HG03439 (cell line): ENCODE measurements at regions not wholly inside any gene's neighbourhood (a gene's known extent, or its start where the extent isn't known, plus 50 kb on each side); places are given as distances from the start of the nearest gene placed in this dataset.

Experiments used
- ATAC-seq: cut with Tn5 transposase; IDR thresholded peaks from one replicate; pipeline ENCODE4 v1.9.1; 2021; ENCODE audit warnings: mild to moderate bottlenecking, moderate library complexity; ENCODE audit not compliant: unreplicated experiment

DNA sequence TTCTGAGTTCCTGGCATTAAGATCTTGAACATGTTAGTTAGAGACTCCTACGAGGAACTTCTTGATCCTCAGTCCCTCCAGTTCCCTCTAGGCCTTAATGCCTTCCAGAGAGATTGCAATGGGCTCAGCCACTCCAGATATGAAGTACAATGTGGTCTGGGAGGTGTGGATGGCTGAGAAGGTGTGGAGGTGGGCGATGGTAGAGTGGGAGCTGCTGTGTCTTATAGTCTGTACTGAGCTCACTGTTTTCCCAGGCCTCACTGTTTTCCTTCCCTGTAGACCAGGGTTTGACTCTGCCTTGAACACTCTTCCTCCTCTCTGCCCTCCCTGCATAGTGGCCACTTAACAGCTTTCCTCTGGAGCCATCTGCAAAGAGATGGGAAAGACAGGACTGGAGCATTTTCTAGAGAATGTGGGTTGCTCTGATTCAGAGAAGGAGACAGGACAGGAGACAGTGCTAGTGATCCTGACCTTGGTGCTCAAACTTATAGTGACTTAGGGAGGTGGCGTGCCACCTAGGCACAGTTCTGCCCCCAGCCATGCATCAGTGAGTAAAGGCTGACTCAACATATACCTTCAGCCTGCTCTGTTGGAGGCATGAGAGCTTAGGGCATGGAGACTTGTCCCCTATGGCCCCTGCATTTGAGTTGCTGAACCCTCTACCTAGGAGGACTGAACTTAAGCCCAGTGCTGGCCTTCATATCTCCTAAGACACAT is 129.7 kb downstream of the TDRD15 start:
- ATAC-seq = no peak

DNA sequence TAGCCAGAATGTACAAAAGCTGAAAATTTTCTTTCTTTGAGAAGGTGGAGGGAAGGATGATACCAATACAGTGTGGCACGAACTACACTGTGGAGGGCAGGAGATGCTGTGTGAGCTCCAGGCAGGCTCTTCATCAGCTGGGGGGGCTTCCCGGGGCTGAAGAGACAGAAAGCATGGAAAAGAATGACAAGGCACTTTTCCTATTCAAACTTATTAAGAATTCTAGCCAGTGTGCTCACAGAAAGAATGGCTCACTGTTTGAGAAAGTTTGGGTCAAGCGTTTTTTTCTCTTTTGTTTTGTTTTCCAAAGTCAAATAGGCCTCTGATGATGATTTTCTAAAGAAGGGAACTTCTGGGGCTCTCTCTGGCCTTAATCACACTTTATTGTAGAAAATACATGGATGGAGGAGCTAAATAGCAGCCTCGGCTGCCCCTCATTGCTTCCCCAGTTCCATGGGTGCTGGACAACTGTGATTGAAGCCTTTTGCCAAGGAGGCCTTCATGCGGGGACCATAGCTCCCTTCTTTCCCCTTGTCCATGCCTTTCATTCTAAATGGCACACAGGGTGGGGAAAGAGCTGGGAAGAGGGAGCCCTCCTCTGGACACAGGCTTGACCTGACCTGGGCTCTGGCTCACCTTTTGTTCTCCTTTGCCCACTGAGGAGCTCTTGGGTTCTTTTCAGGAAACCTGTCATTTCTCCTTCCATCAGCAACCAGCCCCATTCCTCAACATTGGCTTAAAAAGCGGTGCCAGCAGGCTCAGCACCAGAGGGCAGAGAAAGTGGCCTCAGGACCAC is 130.6 kb downstream of the TDRD15 start:
- ATAC-seq = no peak

DNA sequence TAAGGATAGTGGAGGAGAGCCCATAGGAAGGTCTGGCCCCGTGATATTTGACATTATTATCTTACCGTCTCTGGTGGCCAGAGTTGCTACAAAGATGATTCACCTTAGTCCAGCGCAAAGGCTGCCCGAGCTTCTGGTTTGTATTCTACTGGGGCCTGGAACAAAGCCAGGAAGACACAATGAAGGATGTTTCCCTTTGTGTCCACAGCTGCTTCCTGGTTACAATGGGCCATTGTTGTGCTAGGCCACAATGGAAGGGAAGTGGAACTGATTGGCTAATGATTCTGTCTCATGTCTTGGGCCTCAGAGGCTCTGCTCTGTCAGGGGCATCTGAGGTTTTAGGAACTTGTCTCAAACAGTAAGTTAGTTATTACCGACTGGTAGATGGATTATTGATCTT is 132.2 kb downstream of the TDRD15 start:
- ATAC-seq = no peak

DNA sequence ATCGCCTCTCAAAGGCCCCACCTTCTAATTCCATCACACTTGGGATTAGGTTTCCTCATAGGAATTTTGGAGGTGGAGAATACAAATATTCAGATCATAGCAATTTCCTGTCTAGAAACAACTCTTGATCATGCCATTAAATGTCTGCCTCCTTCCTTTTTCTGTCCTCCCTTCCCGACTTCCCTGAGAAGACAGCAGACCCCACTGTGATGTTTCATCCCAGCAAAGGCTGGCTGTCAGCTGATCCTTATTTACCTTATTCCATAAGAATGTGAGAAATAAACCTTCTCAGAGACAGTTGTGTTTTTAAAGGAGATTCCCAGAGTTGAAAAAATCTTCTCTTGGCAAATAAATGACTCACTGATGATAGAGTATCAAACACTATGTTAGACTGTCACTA is 133.9 kb downstream of the TDRD15 start:
- no peak for ATAC-seq

DNA sequence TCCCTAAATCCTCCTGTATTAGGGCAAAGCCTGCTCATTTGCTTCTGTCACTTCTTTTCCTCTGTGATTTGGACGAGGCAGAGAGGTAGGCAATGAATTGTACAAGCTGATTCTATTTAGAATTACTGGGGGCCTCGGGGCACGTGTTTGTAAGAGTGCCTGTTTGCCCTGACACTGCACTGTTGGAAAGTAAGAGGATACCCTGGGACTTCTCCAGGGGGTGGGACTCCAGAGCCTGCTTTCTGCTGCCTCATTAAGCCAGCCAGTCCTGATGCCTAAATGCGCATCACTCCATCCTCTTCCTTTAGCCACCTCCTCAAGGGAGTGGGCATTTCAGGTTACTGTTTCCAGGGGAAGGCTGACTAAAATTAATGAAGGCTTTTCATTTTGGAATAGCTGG is 134.3 kb downstream of the TDRD15 start:
- ATAC-seq = no peak

DNA sequence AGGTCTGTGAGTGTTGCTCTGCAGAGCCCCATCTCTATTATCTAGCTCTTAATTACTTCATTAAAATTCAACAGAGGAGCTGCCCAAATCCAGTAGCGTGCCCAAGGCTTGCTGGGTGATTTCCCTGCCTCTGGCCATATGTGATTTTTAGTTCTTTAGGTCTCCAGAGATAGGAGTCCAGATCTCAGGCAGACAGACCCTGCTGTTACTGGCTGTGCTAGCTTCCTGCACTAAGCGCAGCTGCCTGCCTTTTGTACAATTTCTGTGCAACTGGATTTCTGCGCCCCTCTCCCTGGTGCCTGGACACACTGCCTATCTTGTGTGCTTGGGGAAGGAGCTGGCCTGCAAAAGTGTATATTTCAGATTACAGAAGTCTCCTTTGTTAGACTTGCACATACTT is 136.5 kb downstream of the TDRD15 start:
- ATAC-seq = no peak

DNA sequence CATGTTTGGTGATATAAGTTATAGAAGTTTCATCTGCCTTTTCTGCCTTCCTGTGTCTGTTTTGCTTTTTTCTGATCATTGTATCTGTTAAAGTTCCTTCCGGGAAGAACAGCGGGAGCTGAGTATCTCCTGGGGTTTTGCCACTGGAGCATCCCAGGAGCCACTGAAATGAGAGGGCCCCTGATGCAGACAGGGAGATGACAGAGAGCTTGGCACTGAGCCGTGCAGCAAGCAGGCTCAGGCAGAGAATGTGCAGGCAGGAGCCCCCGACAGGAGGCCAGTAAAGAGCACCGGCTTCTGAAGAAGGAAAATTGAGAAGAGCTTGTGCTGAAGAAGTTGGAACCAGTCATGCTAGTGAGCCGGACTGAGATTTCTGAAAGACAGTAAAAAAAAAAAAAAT is 137.8 kb downstream of the TDRD15 start:
- ATAC-seq = no peak

DNA sequence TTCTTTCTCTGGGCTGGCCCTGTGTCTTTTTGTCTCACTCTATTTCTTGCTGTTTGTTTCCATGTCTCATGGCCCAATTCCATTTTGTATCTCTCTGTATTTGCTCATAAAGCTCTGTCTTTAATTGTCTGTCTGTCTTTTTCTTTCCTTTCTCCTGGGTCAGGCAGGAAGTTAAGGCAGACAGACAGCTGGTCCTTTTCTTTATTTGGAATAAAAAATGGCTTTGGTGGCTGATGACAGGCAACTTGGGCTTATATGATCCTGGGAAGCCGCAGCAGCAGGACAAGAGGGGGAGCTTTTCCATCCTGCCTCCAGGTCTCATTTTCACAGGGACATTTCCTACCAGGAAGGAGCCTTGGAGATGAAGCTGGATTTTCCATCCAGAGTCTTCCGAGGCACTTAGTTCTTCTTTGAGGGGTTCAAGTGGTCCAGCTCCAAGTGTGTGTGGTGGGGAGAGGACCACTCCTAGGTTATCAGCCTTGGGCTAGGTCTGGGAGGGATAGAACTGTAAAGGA is 138.7 kb downstream of the TDRD15 start:
- no peak for ATAC-seq

DNA sequence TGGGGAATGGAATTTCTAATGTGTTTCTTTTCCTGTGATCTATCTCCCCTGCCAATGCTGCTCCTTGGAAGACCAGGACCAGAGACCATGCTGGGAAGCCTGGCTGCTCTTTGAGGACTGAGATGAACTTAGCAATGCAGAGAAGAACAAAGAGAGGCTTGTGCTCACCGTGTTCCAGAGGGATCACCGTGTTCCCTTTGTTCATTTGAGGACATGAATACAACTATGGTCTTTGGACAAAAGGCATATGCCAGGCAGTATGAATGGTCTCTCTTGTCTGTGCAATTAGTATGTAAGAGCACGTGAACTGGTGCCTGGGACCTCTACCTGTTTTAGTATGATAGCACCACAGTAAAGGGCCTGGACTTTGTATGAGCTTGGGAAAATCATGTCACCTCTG is 139.9 kb downstream of the TDRD15 start:
- ATAC-seq = no peak

DNA sequence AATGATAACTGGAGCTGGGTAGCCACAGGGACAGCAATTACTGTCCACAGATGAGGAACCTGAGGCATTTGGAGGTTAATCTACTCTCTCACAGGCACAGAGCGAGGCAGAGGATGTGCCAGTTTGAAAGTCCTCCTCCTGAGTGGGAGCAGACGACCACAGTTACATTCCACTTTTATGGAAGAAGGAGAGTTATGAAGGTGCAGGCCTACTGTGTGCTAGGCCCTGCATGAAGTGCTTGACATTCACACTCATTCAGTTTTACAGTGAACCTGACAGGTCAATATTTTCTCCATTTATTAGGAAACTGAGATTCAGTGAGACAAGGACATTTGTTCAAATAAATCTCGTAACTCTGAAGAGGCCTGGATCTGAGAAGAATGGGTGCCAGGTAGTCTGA is 142.0 kb downstream of the TDRD15 start:
- ATAC-seq = no peak

DNA sequence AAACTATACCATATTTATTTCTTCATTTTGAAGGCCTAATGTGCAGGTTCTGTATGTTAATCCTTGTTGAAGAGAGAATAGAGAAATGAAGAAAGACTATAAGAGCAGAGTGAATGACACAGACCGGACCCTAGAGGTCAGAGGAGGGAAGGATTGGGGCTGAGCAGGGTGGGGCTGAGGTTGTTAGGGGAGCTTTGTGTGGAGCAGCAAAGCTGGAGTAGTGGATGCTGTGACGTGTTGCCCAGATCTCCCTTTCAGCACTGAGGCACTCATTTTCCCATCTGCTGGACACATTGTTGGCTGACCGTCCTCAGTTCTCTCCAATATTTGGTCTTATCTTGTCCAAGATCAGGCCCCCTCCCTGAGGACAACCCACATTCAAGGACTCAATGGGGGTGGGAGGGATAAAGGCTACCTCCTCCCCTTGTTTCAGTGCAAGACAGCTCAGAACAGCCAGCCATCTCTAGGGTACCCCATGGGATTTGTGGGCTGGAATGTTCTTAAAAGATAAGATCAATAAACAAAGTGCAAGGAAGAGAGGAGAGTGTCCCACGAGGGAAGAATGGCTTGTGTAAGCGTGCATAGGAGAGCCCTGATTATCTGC is 143.6 kb downstream of the TDRD15 start:
- no peak for ATAC-seq

DNA sequence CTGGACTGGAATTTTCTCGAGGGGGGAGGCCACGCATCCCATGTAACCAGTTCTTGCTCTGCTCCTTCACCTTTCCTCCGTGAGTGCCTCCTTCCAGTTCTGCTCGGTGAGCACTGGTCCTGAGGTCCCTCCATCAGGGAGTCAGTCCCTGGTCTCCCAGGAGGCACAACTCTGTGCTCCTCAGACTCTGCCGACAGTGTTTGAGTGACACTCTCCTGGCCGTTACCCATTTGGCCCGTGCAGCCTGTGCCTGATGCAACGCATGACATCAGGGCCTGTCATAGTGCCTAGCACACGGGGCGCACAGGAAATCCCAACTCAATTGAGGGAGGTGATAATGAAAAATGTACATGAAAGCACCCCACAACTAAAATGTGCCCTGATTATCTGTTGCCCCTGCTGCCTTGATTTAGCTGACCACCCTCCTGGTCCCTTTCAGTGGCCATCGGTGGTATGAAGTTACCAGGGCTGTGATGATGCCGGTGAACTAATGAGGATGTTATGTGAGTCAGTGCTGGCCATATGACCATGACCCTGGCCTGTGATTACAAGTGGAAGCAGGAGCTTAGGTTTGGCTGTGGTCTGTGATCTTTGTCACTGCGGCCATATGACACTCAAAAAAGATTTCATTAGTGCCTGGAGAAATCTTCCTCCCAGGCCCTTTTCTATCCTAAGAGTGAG is 144.6 kb downstream of the TDRD15 start:
- no peak for ATAC-seq

DNA sequence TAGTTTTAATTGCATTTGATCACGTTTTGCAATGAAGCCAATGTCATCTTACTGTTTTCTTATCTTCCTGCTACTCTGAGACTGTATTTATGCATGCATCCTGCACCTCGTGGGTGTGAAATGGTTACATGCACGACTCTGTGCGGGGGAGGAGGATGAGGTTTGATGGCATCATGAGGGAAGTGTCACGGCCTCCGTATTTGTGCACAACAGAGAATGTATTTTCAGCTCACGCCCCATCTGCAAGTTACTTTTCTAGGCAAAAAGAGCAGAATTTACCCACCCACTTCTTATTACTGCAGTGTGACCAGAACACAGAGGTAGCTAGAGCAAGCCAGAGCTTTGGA is 145.1 kb downstream of the TDRD15 start:
- no peak for ATAC-seq

DNA sequence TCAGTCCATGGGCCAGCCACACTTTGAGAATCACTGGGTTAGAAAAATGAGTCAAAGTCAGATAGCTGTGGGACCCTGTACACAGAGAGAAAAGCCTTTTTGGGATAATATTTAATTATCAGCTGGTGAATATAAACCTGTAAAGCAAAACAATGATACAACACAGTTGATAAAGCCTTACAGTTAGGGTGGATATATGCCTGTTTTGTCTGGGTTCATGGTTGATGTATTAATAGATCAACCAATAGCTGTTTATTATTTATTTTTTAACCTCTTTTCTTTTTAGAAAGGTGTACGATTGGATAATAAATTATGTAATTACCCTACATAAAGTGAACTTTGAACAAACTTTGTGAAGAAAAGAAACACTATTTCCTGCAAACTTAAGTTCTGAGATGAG is 145.6 kb downstream of the TDRD15 start:
- no peak for ATAC-seq

DNA sequence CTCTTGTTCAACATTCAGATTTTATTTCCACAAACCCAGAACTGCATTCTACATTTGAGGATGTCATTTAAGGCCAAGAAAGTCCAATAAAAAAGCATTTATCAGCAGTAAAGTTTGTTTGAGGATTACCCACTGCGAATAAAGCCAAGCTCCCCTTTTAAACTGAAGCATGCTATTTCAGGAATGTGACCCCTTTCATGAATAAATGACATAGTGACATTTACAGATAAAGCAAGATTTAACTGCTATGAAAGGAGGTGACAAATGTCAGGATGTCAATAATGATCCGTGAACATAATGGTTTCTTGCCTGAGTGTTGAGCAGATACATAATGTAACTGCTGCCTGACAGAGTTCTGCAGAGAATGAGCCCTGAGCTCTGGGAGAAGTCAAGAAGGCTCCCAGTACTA is 146.3 kb downstream of the TDRD15 start:
- ATAC-seq = no peak

DNA sequence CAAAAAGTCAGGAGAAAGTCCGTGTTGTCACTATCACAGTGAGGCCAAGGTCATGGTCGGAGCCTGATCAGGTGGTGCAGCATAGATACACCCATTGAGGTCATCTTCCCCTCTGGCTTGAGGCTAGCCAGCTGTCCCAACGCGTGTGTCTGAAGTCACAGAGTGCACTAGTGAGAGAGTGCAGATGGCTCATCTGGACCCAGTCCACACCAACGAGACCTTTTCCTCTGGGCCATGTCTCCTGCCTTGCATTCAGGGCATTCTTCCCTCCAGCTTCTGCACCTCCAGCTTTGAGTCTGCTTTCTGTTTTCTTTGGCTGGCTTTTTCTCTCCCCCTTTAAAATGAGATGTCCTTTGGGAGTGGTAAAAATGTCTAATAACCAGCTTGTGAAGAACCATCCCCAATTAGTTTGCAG is 146.9 kb downstream of the TDRD15 start:
- no peak for ATAC-seq

DNA sequence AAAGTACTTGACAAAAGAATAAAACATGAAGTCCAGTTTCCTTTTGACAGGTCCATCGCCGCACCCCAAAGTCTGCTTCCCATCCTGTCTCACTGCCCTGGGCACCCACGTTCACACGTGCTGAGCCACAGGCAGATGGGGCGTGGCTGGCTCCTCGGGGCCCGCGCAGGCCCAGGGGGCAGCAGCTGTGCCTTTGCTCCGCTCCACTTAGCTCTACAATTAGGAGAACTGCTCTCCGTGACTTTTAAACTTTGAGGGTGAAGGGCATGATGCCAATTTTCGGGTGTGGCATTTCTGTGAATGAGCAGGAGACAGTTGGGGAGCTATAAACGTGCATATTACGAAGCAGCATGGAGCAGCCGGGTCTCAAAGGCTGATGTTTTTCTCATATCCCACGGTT is 152.4 kb downstream of the TDRD15 start:
- ATAC-seq = no peak

DNA sequence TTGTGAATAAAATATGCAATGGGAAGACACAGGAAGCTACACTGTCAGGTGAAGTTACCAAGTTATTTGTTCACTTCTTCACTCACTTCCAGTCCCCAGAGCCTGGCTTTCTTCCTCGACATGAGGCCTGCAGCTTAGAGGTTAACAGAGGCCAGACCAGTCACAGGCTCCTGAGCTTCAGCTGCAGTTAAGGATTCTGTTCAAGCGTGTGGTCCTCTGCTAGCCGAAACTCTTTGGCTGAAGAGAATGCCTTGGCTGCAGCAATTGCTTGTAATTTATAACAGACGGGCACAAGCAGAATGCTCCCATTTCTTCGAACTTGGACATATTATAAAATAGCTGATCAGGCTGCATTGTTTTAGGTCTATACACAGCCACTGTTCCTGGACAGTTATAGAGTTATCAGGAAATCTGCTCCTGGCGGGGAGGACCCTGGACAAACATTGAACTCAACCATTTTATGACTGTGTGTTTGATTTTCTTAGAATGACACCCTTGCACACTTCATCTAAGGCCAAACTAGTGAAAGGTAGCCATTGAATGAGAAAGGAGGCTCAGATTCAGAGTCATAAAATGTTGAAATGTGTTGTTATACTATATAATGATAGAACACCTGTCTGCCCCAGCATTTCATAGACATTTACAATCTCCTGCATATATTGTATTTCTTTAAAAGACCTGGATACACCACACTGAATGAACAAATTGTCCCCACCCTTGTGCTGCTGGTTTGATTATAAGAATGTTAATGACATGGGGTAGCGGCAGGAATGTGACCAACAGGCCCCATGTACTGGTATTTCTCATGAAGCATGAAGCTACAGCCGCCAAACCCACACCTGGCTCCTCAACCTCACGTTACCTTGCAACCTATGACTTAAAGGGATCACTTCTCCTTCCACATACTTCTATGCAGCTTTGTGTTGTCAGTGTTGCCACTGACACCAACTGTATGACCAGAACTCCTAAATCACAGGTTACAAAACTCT is 153.6 kb downstream of the TDRD15 start:
- ATAC-seq = no peak

DNA sequence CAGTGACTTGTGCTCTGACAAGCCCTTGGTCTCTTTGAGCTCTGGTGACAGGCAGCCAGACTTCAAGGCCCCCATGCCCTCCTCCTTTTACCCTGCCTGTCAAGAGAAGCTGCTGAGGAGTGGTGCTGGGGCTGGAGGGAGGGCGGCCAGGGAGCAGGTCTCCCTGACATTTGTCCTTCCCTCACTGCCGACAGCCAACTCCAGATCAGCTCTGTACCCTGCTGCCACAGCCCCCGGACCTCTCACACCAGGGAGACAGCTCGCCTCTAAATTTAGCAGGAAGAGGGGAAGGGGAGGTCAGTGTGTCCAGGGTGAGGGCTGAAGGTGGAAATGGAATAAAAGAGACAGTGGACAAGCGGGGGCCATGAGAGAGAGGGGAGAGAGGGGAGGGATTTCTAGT is 155.8 kb downstream of the TDRD15 start:
- ATAC-seq = no peak

DNA sequence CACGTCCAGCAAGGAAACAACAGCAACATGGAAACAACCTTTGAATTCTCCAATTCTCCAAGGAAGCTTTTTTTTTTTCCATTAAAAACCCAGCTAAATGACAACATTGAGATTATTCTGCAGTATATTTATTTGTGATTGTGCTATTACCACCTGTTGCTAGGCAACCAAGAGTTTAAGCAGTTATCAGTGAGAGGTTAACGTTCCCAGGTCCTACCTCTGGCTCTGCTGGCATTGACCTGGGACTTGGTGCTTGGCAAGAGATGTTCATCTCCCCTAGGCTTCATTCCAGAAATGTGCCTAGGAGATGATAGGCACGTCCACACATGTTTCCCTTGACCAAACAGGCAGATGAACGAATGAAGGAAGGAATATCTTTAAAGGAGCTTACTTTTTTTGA is 157.0 kb downstream of the TDRD15 start:
- ATAC-seq = no peak
